GM12873 (cell line): ENCODE measurements at regions not wholly inside any gene's neighbourhood (a gene's known extent, or its start where the extent isn't known, plus 50 kb on each side); places are given as distances from the start of the nearest gene placed in this dataset.

Experiments used
- TF ChIP-seq, protein P1 (sequence below): IDR thresholded peaks from 2 replicates; pipeline ENCODE4 v1.5.1; 2012; ENCODE audit warnings: low read depth, mild to moderate bottlenecking, moderate library complexity, low read length, control low read depth; ENCODE audit not compliant: insufficient read depth; ENCODE audit errors: missing control alignments

DNA sequence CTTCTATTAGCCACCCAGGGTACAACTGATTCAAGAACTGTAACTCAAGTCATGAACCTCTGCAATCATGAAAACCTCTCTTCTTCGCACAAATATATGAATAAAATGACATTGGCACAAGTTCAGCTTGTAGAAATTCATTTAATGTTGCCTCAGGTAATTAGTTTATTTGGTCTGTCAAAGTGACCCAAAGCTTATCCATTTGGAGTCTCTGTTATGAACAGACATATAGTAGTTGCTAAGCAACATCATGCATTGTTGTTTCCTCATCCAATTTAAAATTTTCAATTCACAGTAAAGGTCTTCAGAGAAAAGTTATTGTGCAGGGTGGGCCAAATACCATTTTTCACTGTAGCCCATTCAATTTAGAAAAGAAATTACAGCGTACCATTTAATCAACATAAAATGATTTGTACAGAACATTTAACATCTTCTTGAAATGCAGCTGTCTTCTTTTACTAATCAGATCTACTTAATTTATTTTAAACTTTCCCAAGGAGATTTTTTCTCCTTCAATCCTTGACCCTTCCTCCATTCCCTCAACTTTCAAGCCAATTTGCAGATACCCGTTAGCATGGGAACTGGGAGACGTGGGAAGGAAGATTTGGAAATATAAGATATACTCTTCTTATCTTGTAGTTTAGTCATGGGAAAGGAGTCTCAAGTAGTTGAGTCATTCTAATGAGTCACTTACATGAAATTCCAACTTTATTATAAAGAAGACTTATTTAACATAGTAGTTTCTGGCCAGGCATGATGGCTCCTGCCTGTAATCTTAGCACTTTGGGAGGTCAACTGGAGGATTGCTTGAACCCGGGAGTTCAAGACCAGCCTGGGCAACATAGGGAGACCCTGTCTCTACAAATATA is 231.3 kb downstream of the ATPSCKMT start:
- TF ChIP-seq, protein P1, sequence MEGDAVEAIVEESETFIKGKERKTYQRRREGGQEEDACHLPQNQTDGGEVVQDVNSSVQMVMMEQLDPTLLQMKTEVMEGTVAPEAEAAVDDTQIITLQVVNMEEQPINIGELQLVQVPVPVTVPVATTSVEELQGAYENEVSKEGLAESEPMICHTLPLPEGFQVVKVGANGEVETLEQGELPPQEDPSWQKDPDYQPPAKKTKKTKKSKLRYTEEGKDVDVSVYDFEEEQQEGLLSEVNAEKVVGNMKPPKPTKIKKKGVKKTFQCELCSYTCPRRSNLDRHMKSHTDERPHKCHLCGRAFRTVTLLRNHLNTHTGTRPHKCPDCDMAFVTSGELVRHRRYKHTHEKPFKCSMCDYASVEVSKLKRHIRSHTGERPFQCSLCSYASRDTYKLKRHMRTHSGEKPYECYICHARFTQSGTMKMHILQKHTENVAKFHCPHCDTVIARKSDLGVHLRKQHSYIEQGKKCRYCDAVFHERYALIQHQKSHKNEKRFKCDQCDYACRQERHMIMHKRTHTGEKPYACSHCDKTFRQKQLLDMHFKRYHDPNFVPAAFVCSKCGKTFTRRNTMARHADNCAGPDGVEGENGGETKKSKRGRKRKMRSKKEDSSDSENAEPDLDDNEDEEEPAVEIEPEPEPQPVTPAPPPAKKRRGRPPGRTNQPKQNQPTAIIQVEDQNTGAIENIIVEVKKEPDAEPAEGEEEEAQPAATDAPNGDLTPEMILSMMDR = no peak

DNA sequence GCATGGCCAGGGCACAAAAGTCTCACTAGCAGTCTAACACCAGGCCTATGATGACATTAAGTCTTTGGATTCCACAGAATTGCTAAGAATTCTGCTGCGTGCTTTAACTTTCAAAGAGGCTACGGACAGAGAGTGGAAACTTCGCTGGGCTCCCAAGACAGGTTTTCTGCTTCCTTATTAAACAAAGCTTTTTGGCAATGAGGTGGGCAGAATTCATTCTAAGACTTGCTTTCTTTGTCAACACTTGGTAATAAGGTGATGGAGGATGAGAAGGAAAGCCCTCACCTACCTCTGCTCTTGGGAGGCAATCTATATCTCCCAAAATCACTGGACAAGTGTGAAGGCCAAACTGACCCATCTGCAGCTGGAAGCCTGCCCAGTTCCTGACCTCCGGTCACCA is 231.9 kb downstream of the ATPSCKMT start:
- TF ChIP-seq, protein P1 = no peak

DNA sequence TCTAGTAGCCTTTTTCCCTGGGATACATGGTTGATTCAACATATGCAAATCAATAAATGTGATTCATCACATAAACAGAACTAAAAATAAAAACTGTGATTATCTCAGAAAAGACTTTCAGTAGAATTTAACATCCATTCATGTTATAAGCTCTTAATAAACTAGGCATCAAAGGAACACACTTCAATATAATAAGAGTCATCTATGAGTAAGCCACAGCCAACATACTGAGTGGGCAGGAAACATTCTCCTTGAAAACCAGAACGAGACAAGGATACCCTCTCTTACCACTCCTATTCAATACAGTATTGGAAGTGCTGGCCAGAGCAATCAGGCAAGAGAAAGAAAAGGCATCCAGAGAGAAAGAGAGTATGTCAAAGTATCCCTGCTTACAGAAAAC is 239.9 kb downstream of the ATPSCKMT start:
- TF ChIP-seq, protein P1 = no peak

DNA sequence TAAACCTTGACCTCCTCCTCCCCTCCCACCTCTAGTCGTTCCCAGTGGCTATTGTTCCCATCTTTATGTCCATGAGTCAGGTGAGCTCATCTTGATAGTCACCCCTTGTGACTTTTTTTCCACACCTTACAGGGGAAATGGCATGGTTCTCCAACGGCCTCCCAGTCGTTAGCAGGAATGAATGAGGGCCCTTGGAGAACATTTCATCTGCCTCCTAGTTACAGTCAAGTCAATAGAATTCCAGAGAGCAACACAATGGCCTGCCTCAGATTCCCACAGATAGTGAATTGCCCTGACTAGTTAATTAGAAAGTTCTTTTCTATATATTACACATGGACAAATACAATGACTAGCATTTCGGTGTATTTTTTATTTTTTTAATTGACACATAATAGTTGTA is 262.6 kb downstream of the ATPSCKMT start:
- TF ChIP-seq, protein P1 = no peak

DNA sequence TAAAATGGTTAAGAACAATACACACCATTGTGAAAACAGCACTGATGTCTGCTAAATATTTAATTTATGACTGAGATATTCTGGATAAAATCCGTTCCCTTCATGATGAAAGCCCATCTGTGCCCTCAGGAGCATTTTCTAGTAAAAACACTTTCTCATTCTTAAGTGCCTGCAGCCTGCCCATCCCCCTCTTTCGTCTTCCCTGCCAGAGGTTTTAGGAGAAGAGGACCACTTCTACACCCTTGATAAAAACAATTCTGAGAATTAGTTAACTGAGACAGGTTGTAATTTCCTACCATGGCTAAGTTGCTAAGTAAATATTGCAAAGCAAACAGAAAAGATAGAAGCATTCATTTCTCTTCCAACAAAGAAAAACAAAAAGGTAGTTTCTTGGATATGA is 272.6 kb downstream of the ATPSCKMT start:
- TF ChIP-seq, protein P1 = no peak

DNA sequence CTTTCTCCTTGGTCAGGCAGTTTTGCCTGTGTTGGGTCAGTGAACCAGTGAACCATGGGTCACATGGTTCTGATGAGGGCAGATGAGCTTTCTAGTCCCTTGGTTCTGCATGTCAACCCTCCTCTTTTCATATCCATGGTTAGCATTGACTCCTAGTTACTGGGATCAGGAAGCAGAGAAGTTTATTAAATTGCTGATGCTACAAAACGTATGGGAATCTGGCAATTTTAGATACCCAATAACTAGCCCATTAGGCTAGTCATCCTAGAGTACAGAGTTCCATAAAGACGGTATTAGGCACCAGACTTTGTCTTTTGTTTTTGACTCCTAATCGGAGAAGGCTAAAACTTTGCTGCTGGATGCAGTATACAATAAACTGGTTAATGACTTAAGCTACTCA is 273.1 kb downstream of the ATPSCKMT start:
- TF ChIP-seq, protein P1 = no peak

DNA sequence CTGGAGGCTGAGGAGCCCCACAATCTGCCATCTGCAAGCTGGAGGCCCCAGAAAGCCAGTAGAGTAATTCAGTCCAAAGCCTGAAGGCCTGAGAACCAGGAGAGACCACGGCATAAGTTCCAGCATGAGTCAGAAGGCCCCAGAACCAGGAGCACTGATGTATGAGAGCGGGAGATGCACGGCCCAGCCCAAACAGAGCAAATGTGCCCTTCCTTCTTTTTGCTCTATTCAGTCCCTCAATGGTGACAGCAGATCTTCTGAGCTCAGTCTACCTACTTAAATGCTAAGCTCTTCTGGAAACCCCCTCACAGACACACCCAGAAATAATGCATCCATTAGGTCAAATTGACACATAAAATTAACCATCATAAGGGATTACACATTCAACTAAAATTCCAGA is 277.6 kb downstream of the ATPSCKMT start:
- TF ChIP-seq, protein P1 = no peak
